ENCODE measurements at regions not wholly inside any gene's neighbourhood (a gene's known extent, or its start where the extent isn't known, plus 50 kb on each side); places are given as distances from the start of the nearest gene placed in this dataset.

- FAIRE-seq (no peak), DNase-seq (ENCODE audit: low read depth) (no peak)
- no peak overlapping the region for H3K4me3 ChIP-seq (ENCODE audit: low read depth, low read length)
- no peak for TF ChIP-seq CTCF (IDR thresholded peaks at IDR 0.05; ENCODE audit: insufficient read depth, low read length, severe bottlenecking)
- no peaks in the 10 kb centered on the region for H3K27me3 ChIP-seq (ENCODE audit: control insufficient read depth, insufficient read depth, low read length)
- H3K36me3 ChIP-seq (ENCODE audit: control insufficient read depth, insufficient read depth, low read length) = no peaks in the 10 kb centered on the region
Measured at GRCh38 chr6:67757465-67758033, 877.5 kb upstream of the ADGRB3 start.

GRCh38 chr6:67748521-67748920 lies 886.6 kb upstream of the ADGRB3 start:
- no peak overlapping the region for H3K4me3 ChIP-seq (ENCODE audit: low read depth, low read length)
- H3K27me3 ChIP-seq (ENCODE audit: control insufficient read depth, insufficient read depth, low read length) = no peaks in the 10 kb centered on the region
- FAIRE-seq = no peak
- DNase-seq (ENCODE audit: low read depth) = no peak
- no peak for TF ChIP-seq CTCF (IDR thresholded peaks at IDR 0.05; ENCODE audit: insufficient read depth, low read length, severe bottlenecking)
- H3K36me3 ChIP-seq (ENCODE audit: control insufficient read depth, insufficient read depth, low read length) = no peaks in the 10 kb centered on the region

- Histone ChIP-seq H3K27me3 (ENCODE audit: control insufficient read depth, insufficient read depth, low read length) (no peaks in the 10 kb centered on the region), H3K4me3 (ENCODE audit: low read depth, low read length) (no peak overlapping the region), H3K36me3 (ENCODE audit: control insufficient read depth, insufficient read depth, low read length) (no peaks in the 10 kb centered on the region)
- DNase-seq (ENCODE audit: low read depth) (no peak), FAIRE-seq (no peak)
- TF ChIP-seq CTCF (IDR thresholded peaks at IDR 0.05; ENCODE audit: insufficient read depth, low read length, severe bottlenecking) = no peak
Measured at GRCh38 chr6:67736816-67737215, 898.3 kb upstream of the ADGRB3 start.

- H3K27me3 ChIP-seq (ENCODE audit: control insufficient read depth, insufficient read depth, low read length) = no peaks in the 10 kb centered on the region
- H3K4me3 ChIP-seq (ENCODE audit: low read depth, low read length) = no peak overlapping the region
- H3K36me3 ChIP-seq (ENCODE audit: control insufficient read depth, insufficient read depth, low read length) = no peaks in the 10 kb centered on the region
- no peak for FAIRE-seq
- TF ChIP-seq CTCF (IDR thresholded peaks at IDR 0.05; ENCODE audit: insufficient read depth, low read length, severe bottlenecking) = no peak
- DNase-seq (ENCODE audit: low read depth) = no peak
Measured at GRCh38 chr6:67736161-67736560, 898.9 kb upstream of the ADGRB3 start.

GRCh38 chr6:67735623-67736022 lies 899.5 kb upstream of the ADGRB3 start:
- DNase-seq (ENCODE audit: low read depth) (no peak), FAIRE-seq (no peak)
- Histone ChIP-seq H3K36me3 (ENCODE audit: control insufficient read depth, insufficient read depth, low read length) (no peaks in the 10 kb centered on the region), H3K27me3 (ENCODE audit: control insufficient read depth, insufficient read depth, low read length) (no peaks in the 10 kb centered on the region), H3K4me3 (ENCODE audit: low read depth, low read length) (no peak overlapping the region)
- no peak for TF ChIP-seq CTCF (IDR thresholded peaks at IDR 0.05; ENCODE audit: insufficient read depth, low read length, severe bottlenecking)

- Histone ChIP-seq H3K4me3 (ENCODE audit: low read depth, low read length) (no peak overlapping the region), H3K36me3 (ENCODE audit: control insufficient read depth, insufficient read depth, low read length) (no peaks in the 10 kb centered on the region), H3K27me3 (ENCODE audit: control insufficient read depth, insufficient read depth, low read length) (no peaks in the 10 kb centered on the region)
- DNase-seq (ENCODE audit: low read depth) (no peak), FAIRE-seq (no peak)
- TF ChIP-seq CTCF (IDR thresholded peaks at IDR 0.05; ENCODE audit: insufficient read depth, low read length, severe bottlenecking) = no peak
Measured at GRCh38 chr6:67722861-67723261, 912.2 kb upstream of the ADGRB3 start.

All from bronchial epithelial cell (primary cell).